ENCODE measurements at regions not wholly inside any gene's neighbourhood (a gene's known extent, or its start where the extent isn't known, plus 50 kb on each side); places are given as distances from the start of the nearest gene placed in this dataset.

- TF ChIP-seq CTCF (IDR thresholded peaks at IDR 0.05; ENCODE audit: insufficient read depth, low read depth, low read length) = no peak
- TF ChIP-seq EZH2 (IDR thresholded peaks at IDR 0.05; ENCODE audit: insufficient read depth, low read length) = no peak
Observed at GRCh38 chr3:117454254-117454653, 744.7 kb downstream of the TUSC7 start.

Data from astrocyte (in vitro differentiated cells and primary cell).